Naive thymus-derived CD4-positive, alpha-beta T cell (primary cell): ENCODE measurements at regions not wholly inside any gene's neighbourhood (a gene's known extent, or its start where the extent isn't known, plus 50 kb on each side); places are given as distances from the start of the nearest gene placed in this dataset.

ENCODE experiments used
- ATAC-seq: fragments of 150-1000 bp; cut with Tn5 transposase; 2 replicates; pipeline ENCODE4 v1.10.0; 2021; ENCODE audit warnings: mild to moderate bottlenecking, moderate library complexity
- CTCF ChIA-PET: fragments of 350-600 bp; sonication (Branson Sonifier 250); formaldehyde crosslinking; loops from one replicate; lab custom pipeline; 2021; ENCODE audit warnings: antibody characterized with exemption; lab: Charles Lee
- POLR2A ChIA-PET: fragments of 350-600 bp; sonication (Branson Sonifier 250); formaldehyde crosslinking; loops from one replicate; lab custom pipeline; 2021; ENCODE audit warnings: antibody characterized with exemption, inconsistent platforms; lab: Charles Lee
- DNase-seq, 9 donors: peaks; one replicate each; pipeline versions ENCODE4 v3.0.0 to v3.0.0-alpha.2; 2020 to 2022; ENCODE audit warnings: mixed read lengths in 1 of 9
- H3K27ac ChIP-seq: one replicate; pipeline ENCODE4 v1.7.0; 2013; ENCODE audit warnings: mild to moderate bottlenecking, low read depth, low read length, moderate library complexity
- H3K27me3 ChIP-seq, 2 donors: one replicate each; pipeline ENCODE4 v1.7.0; 2013; ENCODE audit warnings: low read length in 2 of 2, mild to moderate bottlenecking in 2 of 2, moderate library complexity in 2 of 2; ENCODE audit not compliant: control insufficient read depth in 2 of 2, insufficient read depth in 2 of 2
- H3K36me3 ChIP-seq, 3 experiments: 1 replicate in 2 of 3; 2 replicates in 1 of 3; pipeline ENCODE4 v1.7.0; 2013; ENCODE audit warnings: low read length in 3 of 3, mild to moderate bottlenecking in 3 of 3, moderate library complexity in 1 of 3; ENCODE audit not compliant: insufficient read depth in 3 of 3, control insufficient read depth in 2 of 3
- H3K4me1 ChIP-seq, 2 donors: one replicate each; pipeline ENCODE4 v1.7.0; 2013; ENCODE audit warnings: low read length in 2 of 2, mild to moderate bottlenecking in 2 of 2, moderate library complexity in 1 of 2; ENCODE audit not compliant: control insufficient read depth in 2 of 2, insufficient read depth in 2 of 2
- H3K4me3 ChIP-seq: 2 replicates; pipeline ENCODE4 v1.7.0; 2013; ENCODE audit warnings: mild to moderate bottlenecking, low read length
- H3K9me3 ChIP-seq, 3 experiments: 1 replicate in 2 of 3; 2 replicates in 1 of 3; pipeline ENCODE4 v1.7.0; 2013; ENCODE audit warnings: low read length in 3 of 3; ENCODE audit not compliant: control insufficient read depth in 2 of 3
- H3K27ac Mint-ChIP-seq, 9 donors: one replicate each; pipeline ENCODE4 v1.8.0; 2020 to 2022; ENCODE audit warnings: mixed read lengths in 9 of 9, mild to moderate bottlenecking in 8 of 9, moderate library complexity in 5 of 9, inconsistent platforms in 2 of 9
- H3K27me3 Mint-ChIP-seq, 5 donors: one replicate each; pipeline ENCODE4 v1.8.0; 2021 to 2022; ENCODE audit warnings: mixed read lengths in 5 of 5, mild to moderate bottlenecking in 1 of 5
- H3K36me3 Mint-ChIP-seq, 5 donors: one replicate each; pipeline ENCODE4 v1.8.0; 2020 to 2022; ENCODE audit warnings: mixed read lengths in 5 of 5, mild to moderate bottlenecking in 3 of 5, inconsistent platforms in 1 of 5
- H3K4me1 Mint-ChIP-seq, 7 donors: one replicate each; pipeline ENCODE4 v1.8.0; 2020 to 2022; ENCODE audit warnings: mixed read lengths in 7 of 7, mild to moderate bottlenecking in 3 of 7, inconsistent platforms in 1 of 7
- H3K4me3 Mint-ChIP-seq, 10 donors: one replicate each; pipeline ENCODE4 v1.8.0; 2020 to 2022; ENCODE audit warnings: mild to moderate bottlenecking in 10 of 10, mixed read lengths in 10 of 10, moderate library complexity in 6 of 10, inconsistent platforms in 2 of 10
- H3K9me3 Mint-ChIP-seq, 11 donors: one replicate each; pipeline ENCODE4 v1.8.0; 2020 to 2022; ENCODE audit warnings: mixed read lengths in 11 of 11, mild to moderate bottlenecking in 4 of 11, inconsistent platforms in 1 of 11, moderate library complexity in 1 of 11
- intact Hi-C, 2 donors: fragments of 100-400 bp; cut with micrococcal nuclease; formaldehyde crosslinking; loops; one replicate each; pipeline ENCODE4 v1.15.1; 2023

GRCh38 chr2:7525746-7526145, 608.5 kb downstream of the RNF144A start:
- no peak overlapping the region for H3K4me3 Mint-ChIP-seq
- Histone ChIP-seq H3K27me3 (no peaks in the 10 kb centered on the region), H3K36me3 (no peaks in the 10 kb centered on the region), H3K9me3 (peaks cover 0 to 9% (median 8%) of the 10 kb centered on the region in 3 experiments), H3K4me1 (peaks cover 0 to 5% of the 10 kb centered on the region in 2 donors), H3K27ac (no peak overlapping the region), H3K4me3 (no peak overlapping the region)
- DNase-seq (no peak), ATAC-seq (no peak)
- peak overlapping the region in 1 of 9 donors; percentile 27 for H3K27ac Mint-ChIP-seq
- H3K9me3 Mint-ChIP-seq = peaks cover 0 to 29% (median 14%) of the 10 kb centered on the region in 11 donors
- peaks cover 3 to 57% (median 9%) of the 10 kb centered on the region in 5 donors for H3K36me3 Mint-ChIP-seq
- ChIA-PET CTCF (no interaction called here), POLR2A (no interaction called here)
- no peaks in the 10 kb centered on the region for H3K27me3 Mint-ChIP-seq
- intact Hi-C loops = loop anchor here in 1 of 2 donors (5.0 kb wide), 1 partner anchor 33 kb away; no protein-coding TSS in a partner anchor
- peaks cover 0 to 37% (median 17%) of the 10 kb centered on the region in 7 donors for H3K4me1 Mint-ChIP-seq

DNA sequence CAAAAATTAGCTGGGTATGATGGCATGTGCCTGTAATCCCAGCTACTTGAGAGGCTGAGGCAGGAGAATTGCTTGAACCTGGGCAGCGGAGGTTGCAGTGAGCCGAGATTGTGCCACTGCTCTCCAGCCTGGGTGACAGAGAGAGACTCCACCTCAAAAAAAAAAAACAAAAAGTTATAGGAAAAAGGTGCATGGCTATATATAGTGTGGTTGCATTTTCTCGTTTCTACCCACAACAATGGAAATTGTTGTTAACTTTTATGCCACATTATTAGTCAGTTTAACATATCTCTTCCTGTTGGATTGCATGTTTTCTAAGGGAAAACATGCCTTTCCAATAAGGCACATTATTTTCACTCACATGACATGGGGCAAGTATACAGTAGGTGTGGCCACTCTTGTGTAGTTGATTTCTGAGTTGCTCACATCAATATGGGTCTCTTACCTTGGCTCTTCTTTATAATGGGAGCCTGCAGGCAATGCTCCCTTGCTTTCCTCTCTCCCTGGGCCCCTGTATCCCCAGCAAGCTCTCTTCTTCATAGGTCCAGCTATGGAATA, 610.0 kb downstream of the RNF144A start:
- no peak overlapping the region for H3K27ac ChIP-seq
- Mint-ChIP-seq H3K9me3 (peaks cover 7 to 43% (median 28%) of the 10 kb centered on the region in 11 donors), H3K27me3 (no peaks in the 10 kb centered on the region), H3K4me1 (peaks cover 0 to 33% (median 11%) of the 10 kb centered on the region in 7 donors), H3K36me3 (peaks cover 15 to 67% (median 17%) of the 10 kb centered on the region in 5 donors), H3K4me3 (peak overlapping the region in 2 of 10 donors; percentile 5 to 31), H3K27ac (peak overlapping the region in 2 of 9 donors; percentile 2 to 16)
- no peak overlapping the region for H3K4me3 ChIP-seq
- intact Hi-C loops = loop anchor here in 1 of 2 donors (5.0 kb wide), 1 partner anchor 35 kb away; no protein-coding TSS in a partner anchor
- peaks cover 0 to 16% (median 14%) of the 10 kb centered on the region in 3 experiments for H3K9me3 ChIP-seq
- CTCF ChIA-PET = no interaction called here
- H3K36me3 ChIP-seq = no peaks in the 10 kb centered on the region
- ATAC-seq (no peak), DNase-seq (no peak)
- H3K4me1 ChIP-seq = peaks cover 0 to 5% of the 10 kb centered on the region in 2 donors
- POLR2A ChIA-PET = no interaction called here
- no peaks in the 10 kb centered on the region for H3K27me3 ChIP-seq

- H3K4me3 ChIP-seq = no peak overlapping the region
- peak overlapping the region in 1 of 9 donors; percentile 66 for H3K27ac Mint-ChIP-seq
- ChIA-PET CTCF (interaction anchor here (0.6 kb wide), 1 partner anchor 41 kb away, joined by 6 read pairs; no protein-coding TSS in a partner anchor), POLR2A (interaction anchor here (0.6 to 1.3 kb wide), 2 partner anchors 12 to 146 kb away, joined by 3 to 5 read pairs; no protein-coding TSS in a partner anchor)
- H3K9me3 ChIP-seq = peaks cover 0 to 16% (median 14%) of the 10 kb centered on the region in 3 experiments
- H3K27me3 Mint-ChIP-seq = no peaks in the 10 kb centered on the region
- H3K27ac ChIP-seq = no peak overlapping the region
- intact Hi-C loops = no loop called here
- no peaks in the 10 kb centered on the region for H3K27me3 ChIP-seq
- ATAC-seq (no peak), DNase-seq (no peak)
- peaks cover 4 to 37% (median 24%) of the 10 kb centered on the region in 7 donors for H3K4me1 Mint-ChIP-seq
- peak overlapping the region in 1 of 10 donors; percentile 16 for H3K4me3 Mint-ChIP-seq
- peaks cover 8 to 50% (median 29%) of the 10 kb centered on the region in 11 donors for H3K9me3 Mint-ChIP-seq
- H3K36me3 Mint-ChIP-seq = peaks cover 15 to 74% (median 17%) of the 10 kb centered on the region in 5 donors
- no peaks in the 10 kb centered on the region for H3K4me1 ChIP-seq
- no peaks in the 10 kb centered on the region for H3K36me3 ChIP-seq
Observed at GRCh38 chr2:7530001-7530400, 612.8 kb downstream of the RNF144A start.

DNA sequence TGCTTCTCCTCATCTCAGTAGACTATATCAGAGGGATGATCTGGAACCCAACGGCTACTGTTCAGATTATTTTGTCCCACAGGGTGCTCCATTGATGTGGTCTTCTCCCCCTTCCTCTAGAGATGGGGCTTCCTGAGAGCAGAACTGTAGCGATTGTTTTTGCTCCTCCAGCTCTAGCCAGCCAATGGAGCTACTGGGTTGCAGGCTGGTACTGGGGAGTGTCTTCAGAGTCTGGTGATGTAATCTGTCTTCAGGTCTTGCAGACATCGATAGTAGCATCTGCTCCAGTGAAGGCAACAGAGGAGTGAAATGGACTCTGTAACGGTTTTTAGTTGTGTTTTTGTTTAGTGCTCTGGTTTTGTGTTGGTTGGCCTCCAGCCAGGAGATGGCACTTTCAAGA, 621.9 kb downstream of the RNF144A start:
- DNase-seq = peak in 3 of 9 donors; percentile 1 to 8 (median 7)
- peaks cover 8 to 73% (median 25%) of the 10 kb centered on the region in 11 donors for H3K9me3 Mint-ChIP-seq
- peaks cover 0 to 7% of the 10 kb centered on the region in 2 donors for H3K4me1 ChIP-seq
- no peak overlapping the region for H3K27ac ChIP-seq
- no peaks in the 10 kb centered on the region for H3K36me3 ChIP-seq
- peaks cover 1 to 62% (median 48%) of the 10 kb centered on the region in 7 donors for H3K4me1 Mint-ChIP-seq
- POLR2A ChIA-PET = interaction anchor here (1.5 to 1.9 kb wide), 3 partner anchors 19 to 28 kb away, joined by 4 to 5 read pairs (median 4); no protein-coding TSS in a partner anchor
- H3K4me3 ChIP-seq = no peak overlapping the region
- intact Hi-C loops = no loop called here
- peak overlapping the region in 7 of 10 donors; percentile 23 to 66 (median 25) for H3K4me3 Mint-ChIP-seq
- no peaks in the 10 kb centered on the region for H3K27me3 ChIP-seq
- peaks cover 0 to 5% (median 0%) of the 10 kb centered on the region in 3 experiments for H3K9me3 ChIP-seq
- ATAC-seq = peak; percentile 90
- H3K27ac Mint-ChIP-seq = peak overlapping the region in 5 of 9 donors; percentile 22 to 86 (median 25)
- no peaks in the 10 kb centered on the region for H3K27me3 Mint-ChIP-seq
- CTCF ChIA-PET = interaction anchor here (0.6 to 1.7 kb wide), 6 partner anchors 14 to 741 kb away, joined by 3 to 4 read pairs (median 4); no protein-coding TSS in a partner anchor
- peaks cover 0 to 69% (median 18%) of the 10 kb centered on the region in 5 donors for H3K36me3 Mint-ChIP-seq

DNA sequence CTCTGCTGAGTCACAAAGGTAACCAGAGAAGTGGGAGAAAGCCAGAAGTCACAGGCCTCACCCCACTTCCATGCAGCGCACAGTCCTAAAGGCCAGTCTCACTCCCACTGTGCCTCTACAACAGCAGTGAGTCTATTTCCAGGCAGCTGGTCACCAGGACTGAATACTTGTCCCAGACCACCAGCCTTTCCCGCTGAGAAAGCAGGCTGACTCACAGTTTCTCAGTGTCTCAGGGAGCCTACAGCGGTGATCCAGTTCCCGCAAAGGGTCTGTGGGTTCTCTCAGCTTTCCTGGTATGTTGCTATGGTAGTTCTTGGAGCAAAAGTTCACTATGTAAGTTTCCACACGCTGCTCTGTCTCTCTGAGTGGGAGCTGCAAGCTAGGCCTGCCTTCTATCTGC, 622.5 kb downstream of the RNF144A start:
- Mint-ChIP-seq H3K4me3 (peak overlapping the region in 4 of 10 donors; percentile 21 to 66 (median 34)), H3K4me1 (peaks cover 2 to 55% (median 42%) of the 10 kb centered on the region in 7 donors), H3K27me3 (no peaks in the 10 kb centered on the region), H3K36me3 (peaks cover 0 to 67% (median 18%) of the 10 kb centered on the region in 5 donors), H3K27ac (peak overlapping the region in 1 of 9 donors; percentile 86), H3K9me3 (peaks cover 8 to 71% (median 26%) of the 10 kb centered on the region in 11 donors)
- intact Hi-C loops = no loop called here
- Histone ChIP-seq H3K27ac (no peak overlapping the region), H3K4me1 (peaks cover 0 to 7% of the 10 kb centered on the region in 2 donors), H3K36me3 (no peaks in the 10 kb centered on the region), H3K4me3 (no peak overlapping the region), H3K9me3 (peaks cover 0 to 5% (median 0%) of the 10 kb centered on the region in 3 experiments), H3K27me3 (no peaks in the 10 kb centered on the region)
- no peak for DNase-seq
- POLR2A ChIA-PET = interaction anchor here (1.9 kb wide), 1 partner anchor 27 kb away, joined by 4 read pairs; no protein-coding TSS in a partner anchor
- ATAC-seq = no peak
- CTCF ChIA-PET = no interaction called here

- Mint-ChIP-seq H3K27ac (peak overlapping the region; percentile 5 to 82 (median 46)), H3K4me1 (peaks cover 9 to 30% (median 22%) of the 10 kb centered on the region in 7 donors), H3K27me3 (no peaks in the 10 kb centered on the region), H3K36me3 (peaks cover 0 to 30% (median 0%) of the 10 kb centered on the region in 5 donors), H3K9me3 (peaks cover 0 to 20% (median 0%) of the 10 kb centered on the region in 11 donors), H3K4me3 (peak overlapping the region; percentile 5 to 87 (median 61))
- ChIA-PET CTCF (interaction anchor here (0.7 to 1.3 kb wide), 2 partner anchors 15 kb away, joined by 4 read pairs; no protein-coding TSS in a partner anchor), POLR2A (interaction anchor here (1.1 kb wide), 1 partner anchor 13 kb away, joined by 3 read pairs; no protein-coding TSS in a partner anchor)
- Histone ChIP-seq H3K4me3 (peak overlapping the region; percentile 22), H3K27me3 (no peaks in the 10 kb centered on the region), H3K4me1 (peaks cover 0 to 6% of the 10 kb centered on the region in 2 donors), H3K27ac (no peak overlapping the region), H3K36me3 (no peaks in the 10 kb centered on the region), H3K9me3 (no peaks in the 10 kb centered on the region)
- ATAC-seq (no peak), DNase-seq (no peak)
- intact Hi-C loops = loop anchor here in 1 of 2 donors (2.0 kb wide), 1 partner anchor 14 kb away; no protein-coding TSS in a partner anchor
Observed at GRCh38 chr2:7552825-7553570, 635.8 kb downstream of the RNF144A start.
